GDM1 (cell line): ENCODE measurements at regions not wholly inside any gene's neighbourhood (a gene's known extent, or its start where the extent isn't known, plus 50 kb on each side); places are given as distances from the start of the nearest gene placed in this dataset.

Source experiments
- DNase-seq: peaks from one replicate; lab custom pipeline; 2025; lab: John Stamatoyannopoulos, UW

- no peak for DNase-seq
Observed at GRCh38 chr5:2266641-2267240, 384.0 kb upstream of the IRX4 start.

- DNase-seq = no peak
Observed at GRCh38 chr5:2265341-2265740, 382.6 kb upstream of the IRX4 start.

- no peak for DNase-seq
Observed at GRCh38 chr5:2263763-2264162, 381.0 kb upstream of the IRX4 start.

- DNase-seq = no peak
Observed at GRCh38 chr5:2262620-2263019, 379.9 kb upstream of the IRX4 start.

- no peak for DNase-seq
Observed at GRCh38 chr5:2261004-2261703, 378.4 kb upstream of the IRX4 start.

GRCh38 chr5:2260211-2261003 is 377.7 kb upstream of the IRX4 start:
- DNase-seq = no peak

- DNase-seq = no peak
Observed at GRCh38 chr5:2259494-2260107, 376.9 kb upstream of the IRX4 start.

- no peak for DNase-seq
Observed at GRCh38 chr5:2258861-2259260, 376.1 kb upstream of the IRX4 start.

GRCh38 chr5:2257326-2258244 is 374.9 kb upstream of the IRX4 start:
- no peak for DNase-seq

- DNase-seq = no peak
Observed at GRCh38 chr5:2256691-2257280, 374.1 kb upstream of the IRX4 start.

GRCh38 chr5:2255915-2256690 is 373.4 kb upstream of the IRX4 start:
- no peak for DNase-seq

GRCh38 chr5:2254880-2255750 is 372.4 kb upstream of the IRX4 start:
- no peak for DNase-seq

- DNase-seq = no peak
Observed at GRCh38 chr5:2254406-2254805, 371.7 kb upstream of the IRX4 start.

GRCh38 chr5:2253040-2253975 is 370.6 kb upstream of the IRX4 start:
- DNase-seq = no peak

GRCh38 chr5:2251751-2252150 is 369.0 kb upstream of the IRX4 start:
- no peak for DNase-seq

- DNase-seq = no peak
Observed at GRCh38 chr5:2251298-2251697, 368.6 kb upstream of the IRX4 start.

- no peak for DNase-seq
Observed at GRCh38 chr5:2250365-2250950, 367.7 kb upstream of the IRX4 start.

- no peak for DNase-seq
Observed at GRCh38 chr5:2249442-2249841, 366.7 kb upstream of the IRX4 start.
